A172 (cell line): ENCODE measurements at regions not wholly inside any gene's neighbourhood (a gene's known extent, or its start where the extent isn't known, plus 50 kb on each side); places are given as distances from the start of the nearest gene placed in this dataset.
A peak's percentile ranks its signal among the peaks of the same experiment; 100 is the strongest.

ENCODE experiments used
- DNase-seq: peaks from one replicate; pipeline ENCODE4 v3.0.0-alpha.2; 2015; ENCODE audit warnings: low spot score

GRCh38 chr3:159929171-159930141 is 59.2 kb upstream of the IL12A start:
- peak; percentile 81 for DNase-seq

- no peak for DNase-seq
Observed at GRCh38 chr3:159934216-159934615, 54.4 kb upstream of the IL12A start.

- DNase-seq, result no peak
Observed at GRCh38 chr3:159936541-159936940, 52.1 kb upstream of the IL12A start.

GRCh38 chr3:159937561-159938166 is 51.0 kb upstream of the IL12A start:
- DNase-seq, result no peak

GRCh38 chr3:159938714-159939113 is 49.9 kb upstream of the IL12A start:
- no peak for DNase-seq
